WTC11 (cell line): ENCODE measurements at regions not wholly inside any gene's neighbourhood (a gene's known extent, or its start where the extent isn't known, plus 50 kb on each side); places are given as distances from the start of the nearest gene placed in this dataset.
"Not testable (repeated sequence)": the region's sequence is repeated elsewhere in the genome, so short reads cannot be mapped to it uniquely, and the experiment has no call there.

Experiments
- ATAC-seq: fragments of 200-7000 bp; cut with Tn5 transposase; 2 replicates; pipeline ENCODE4 v1.10.0; 2021; ENCODE audit warnings: mild to moderate bottlenecking, moderate library complexity
- CTCF ChIA-PET: fragments of 300-600 bp; sonication (Branson Sonifier 250); formaldehyde crosslinking; loops from one replicate; lab custom pipeline; 2021; ENCODE audit warnings: antibody characterized with exemption; lab: Charles Lee
- POLR2A ChIA-PET: fragments of 350-600 bp; sonication (Branson Sonifier 250); formaldehyde crosslinking; loops from one replicate; lab custom pipeline; 2021; ENCODE audit warnings: antibody characterized with exemption; lab: Charles Lee
- DNase-seq: peaks from one replicate; pipeline ENCODE4 v3.0.0; 2021; ENCODE audit warnings: low spot score
- H3K27ac Mint-ChIP-seq: 2 replicates; pipeline ENCODE4 v1.8.0; 2021; ENCODE audit warnings: mixed read lengths
- H3K27me3 Mint-ChIP-seq: 2 replicates; pipeline ENCODE4 v1.8.0; 2021; ENCODE audit warnings: low read depth, mild to moderate bottlenecking, moderate library complexity, mixed read lengths
- H3K36me3 Mint-ChIP-seq: 2 replicates; pipeline ENCODE4 v1.8.0; 2021; ENCODE audit warnings: mixed read lengths
- H3K4me1 Mint-ChIP-seq: 2 replicates; pipeline ENCODE4 v1.8.0; 2022; ENCODE audit warnings: mixed read lengths
- H3K4me3 Mint-ChIP-seq: 2 replicates; pipeline ENCODE4 v1.8.0; 2021; ENCODE audit warnings: mild to moderate bottlenecking, moderate library complexity, mixed read lengths
- H3K9me3 Mint-ChIP-seq: 2 replicates; pipeline ENCODE4 v1.8.0; 2021; ENCODE audit warnings: mixed read lengths
- E2F1 ChIP-seq: sonication (generic); formaldehyde crosslinking; IDR thresholded peaks from 2 replicates; pipeline ENCODE4 v1.8.0; 2022; ENCODE audit warnings: mild to moderate bottlenecking, missing genetic modification reagents
- EMX1 ChIP-seq: fragments of 250-450 bp; sonication (Bioruptor Pico); IDR thresholded peaks from 2 replicates; pipeline ENCODE4 v1.8.0; 2021; ENCODE audit warnings: mild to moderate bottlenecking
- IRF2 ChIP-seq: sonication (generic); formaldehyde crosslinking; IDR thresholded peaks from 2 replicates; pipeline ENCODE4 v1.8.0; 2022; ENCODE audit warnings: low read depth, missing genetic modification reagents, borderline replicate concordance
- JAZF1 ChIP-seq: fragments of 250-450 bp; sonication (Bioruptor Pico); IDR thresholded peaks from 2 replicates; pipeline ENCODE4 v1.9.0; 2021; ENCODE audit warnings: moderate library complexity, mild to moderate bottlenecking, inconsistent platforms
- NFATC4 ChIP-seq: fragments of 250-450 bp; sonication (Bioruptor Pico); IDR thresholded peaks from 2 replicates; pipeline ENCODE4 v1.9.0; 2021; ENCODE audit warnings: mild to moderate bottlenecking
- NFYB ChIP-seq: sonication (generic); formaldehyde crosslinking; conservative IDR thresholded peaks from 2 replicates; pipeline ENCODE4 v1.8.0; 2022; ENCODE audit warnings: low read depth, missing genetic modification reagents
- NR1H2 ChIP-seq: sonication (generic); formaldehyde crosslinking; IDR thresholded peaks from 2 replicates; pipeline ENCODE4 v1.9.0; 2021; ENCODE audit warnings: mild to moderate bottlenecking, moderate library complexity, missing genetic modification reagents
- NR3C1 ChIP-seq: sonication (generic); formaldehyde crosslinking; conservative IDR thresholded peaks from 2 replicates; pipeline ENCODE4 v1.8.1; 2023; ENCODE audit warnings: low read depth, mild to moderate bottlenecking, missing genetic modification reagents
- TCF7 ChIP-seq: sonication (generic); formaldehyde crosslinking; IDR thresholded peaks from 2 replicates; pipeline ENCODE4 v1.8.0; 2022; ENCODE audit warnings: mild to moderate bottlenecking, low read depth, missing genetic modification reagents, moderate library complexity
- ZMAT4 ChIP-seq: fragments of 250-450 bp; sonication (Bioruptor Pico); IDR thresholded peaks from 2 replicates; pipeline ENCODE4 v1.9.0; 2021; ENCODE audit warnings: mild to moderate bottlenecking
- ZNF219 ChIP-seq: sonication (generic); formaldehyde crosslinking; IDR thresholded peaks from 2 replicates; pipeline ENCODE4 v1.8.0; 2023; ENCODE audit warnings: missing genetic modification reagents, mild to moderate bottlenecking, borderline replicate concordance
- ZNF317 ChIP-seq: sonication (generic); formaldehyde crosslinking; IDR thresholded peaks from 2 replicates; pipeline ENCODE4 v1.8.1; 2023; ENCODE audit warnings: low read depth, mild to moderate bottlenecking, moderate library complexity, missing genetic modification reagents, borderline replicate concordance
- ZNF416 ChIP-seq: fragments of 250-450 bp; sonication (Bioruptor Pico); IDR thresholded peaks from 2 replicates; pipeline ENCODE4 v1.9.0; 2021; ENCODE audit warnings: mild to moderate bottlenecking, inconsistent platforms
- ZNF532 ChIP-seq: fragments of 250-450 bp; sonication (Bioruptor Pico); IDR thresholded peaks from 2 replicates; pipeline ENCODE4 v1.9.0; 2021; ENCODE audit warnings: mild to moderate bottlenecking, borderline replicate concordance
- ZNF671 ChIP-seq: fragments of 250-450 bp; sonication (Bioruptor Pico); IDR thresholded peaks from 2 replicates; pipeline ENCODE4 v1.8.0; 2021; ENCODE audit warnings: mild to moderate bottlenecking
- TF ChIP-seq, protein P1 (sequence below): fragments of 250-450 bp; sonication (Bioruptor Pico); IDR thresholded peaks from 2 replicates; pipeline ENCODE4 v1.9.0; 2021; ENCODE audit warnings: mild to moderate bottlenecking
- TF ChIP-seq, protein P2 (sequence below): fragments of 250-450 bp; sonication (Bioruptor Pico); conservative IDR thresholded peaks from 2 replicates; pipeline ENCODE4 v1.9.0; 2021; ENCODE audit warnings: mild to moderate bottlenecking
- TF ChIP-seq, protein P3 (sequence below): sonication (generic); formaldehyde crosslinking; IDR thresholded peaks from 2 replicates; pipeline ENCODE4 v1.8.1; 2022; ENCODE audit warnings: mild to moderate bottlenecking, missing genetic modification reagents, moderate library complexity, borderline replicate concordance

- TF ChIP-seq, protein P1, sequence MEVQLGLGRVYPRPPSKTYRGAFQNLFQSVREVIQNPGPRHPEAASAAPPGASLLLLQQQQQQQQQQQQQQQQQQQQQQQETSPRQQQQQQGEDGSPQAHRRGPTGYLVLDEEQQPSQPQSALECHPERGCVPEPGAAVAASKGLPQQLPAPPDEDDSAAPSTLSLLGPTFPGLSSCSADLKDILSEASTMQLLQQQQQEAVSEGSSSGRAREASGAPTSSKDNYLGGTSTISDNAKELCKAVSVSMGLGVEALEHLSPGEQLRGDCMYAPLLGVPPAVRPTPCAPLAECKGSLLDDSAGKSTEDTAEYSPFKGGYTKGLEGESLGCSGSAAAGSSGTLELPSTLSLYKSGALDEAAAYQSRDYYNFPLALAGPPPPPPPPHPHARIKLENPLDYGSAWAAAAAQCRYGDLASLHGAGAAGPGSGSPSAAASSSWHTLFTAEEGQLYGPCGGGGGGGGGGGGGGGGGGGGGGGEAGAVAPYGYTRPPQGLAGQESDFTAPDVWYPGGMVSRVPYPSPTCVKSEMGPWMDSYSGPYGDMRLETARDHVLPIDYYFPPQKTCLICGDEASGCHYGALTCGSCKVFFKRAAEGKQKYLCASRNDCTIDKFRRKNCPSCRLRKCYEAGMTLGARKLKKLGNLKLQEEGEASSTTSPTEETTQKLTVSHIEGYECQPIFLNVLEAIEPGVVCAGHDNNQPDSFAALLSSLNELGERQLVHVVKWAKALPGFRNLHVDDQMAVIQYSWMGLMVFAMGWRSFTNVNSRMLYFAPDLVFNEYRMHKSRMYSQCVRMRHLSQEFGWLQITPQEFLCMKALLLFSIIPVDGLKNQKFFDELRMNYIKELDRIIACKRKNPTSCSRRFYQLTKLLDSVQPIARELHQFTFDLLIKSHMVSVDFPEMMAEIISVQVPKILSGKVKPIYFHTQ (CRISPR knock-in tag): no peak
- TF ChIP-seq EMX1 (CRISPR knock-in tag) (no peak), E2F1 (CRISPR knock-in tag) (no peak), ZNF317 (CRISPR knock-in tag) (no peak), JAZF1 (CRISPR knock-in tag) (no peak), ZMAT4 (CRISPR knock-in tag) (no peak), NR3C1 (no peak), NFYB (no peak), ZNF416 (CRISPR knock-in tag) (no peak), NFATC4 (CRISPR knock-in tag) (no peak), NR1H2 (CRISPR knock-in tag) (no peak), TCF7 (CRISPR knock-in tag) (no peak), ZNF219 (CRISPR knock-in tag) (no peak), ZNF532 (CRISPR knock-in tag) (no peak), IRF2 (CRISPR knock-in tag) (no peak), ZNF671 (CRISPR knock-in tag) (no peak)
- TF ChIP-seq, protein P2, sequence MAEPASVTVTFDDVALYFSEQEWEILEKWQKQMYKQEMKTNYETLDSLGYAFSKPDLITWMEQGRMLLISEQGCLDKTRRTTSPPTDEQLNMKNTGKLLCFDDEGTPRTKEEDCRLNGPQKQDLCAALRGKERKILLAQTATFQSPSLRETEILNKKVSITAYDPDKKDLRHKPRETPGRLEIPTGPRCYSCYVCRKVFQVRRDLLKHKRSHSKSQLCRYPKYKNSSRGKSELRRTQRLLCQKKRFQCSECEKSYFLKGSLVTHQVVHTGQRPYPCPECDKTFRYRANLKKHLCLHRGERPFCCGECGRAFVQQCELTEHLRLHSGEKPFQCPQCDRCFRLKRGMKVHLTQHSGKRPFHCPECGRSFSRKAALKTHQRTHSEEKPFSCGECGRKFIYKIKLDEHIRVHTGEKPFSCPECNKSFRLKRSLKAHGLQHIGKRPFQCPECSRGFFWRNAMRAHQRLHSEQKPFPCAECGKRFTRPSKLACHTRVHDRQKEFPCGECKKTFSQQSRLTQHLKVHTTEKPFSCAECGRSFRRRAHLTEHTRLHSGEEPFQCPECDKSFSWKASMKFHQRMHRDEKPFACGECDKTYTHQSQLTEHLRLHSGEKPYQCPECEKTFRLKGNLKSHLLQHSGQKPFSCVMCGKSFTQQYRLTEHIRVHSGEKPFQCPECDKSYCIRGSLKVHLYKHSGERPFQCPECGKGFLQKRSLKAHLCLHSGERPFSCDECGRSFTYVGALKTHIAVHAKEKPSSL (CRISPR knock-in tag): no peak
- TF ChIP-seq, protein P3, sequence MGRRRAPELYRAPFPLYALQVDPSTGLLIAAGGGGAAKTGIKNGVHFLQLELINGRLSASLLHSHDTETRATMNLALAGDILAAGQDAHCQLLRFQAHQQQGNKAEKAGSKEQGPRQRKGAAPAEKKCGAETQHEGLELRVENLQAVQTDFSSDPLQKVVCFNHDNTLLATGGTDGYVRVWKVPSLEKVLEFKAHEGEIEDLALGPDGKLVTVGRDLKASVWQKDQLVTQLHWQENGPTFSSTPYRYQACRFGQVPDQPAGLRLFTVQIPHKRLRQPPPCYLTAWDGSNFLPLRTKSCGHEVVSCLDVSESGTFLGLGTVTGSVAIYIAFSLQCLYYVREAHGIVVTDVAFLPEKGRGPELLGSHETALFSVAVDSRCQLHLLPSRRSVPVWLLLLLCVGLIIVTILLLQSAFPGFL (CRISPR knock-in tag): no peak
- Mint-ChIP-seq H3K4me1 (no peaks in the 10 kb centered on the region), H3K27ac (no peak overlapping the region), H3K4me3 (no peak overlapping the region), H3K9me3 (peaks cover 25% of the 10 kb centered on the region), H3K27me3 (no peaks in the 10 kb centered on the region), H3K36me3 (peaks cover 16% of the 10 kb centered on the region)
- ChIA-PET POLR2A (no interaction called here), CTCF (no interaction called here)
- no peak for DNase-seq
- no peak for ATAC-seq
Observed at GRCh38 chr4:19205853-19206252, 1045.9 kb upstream of the SLIT2 start.

GRCh38 chr4:19197838-19198237, 1053.9 kb upstream of the SLIT2 start:
- POLR2A ChIA-PET, CTCF ChIA-PET: not testable (repeated sequence)

More at GRCh38 chr4:19197838-19198237, 1053.9 kb upstream of the SLIT2 start:
- not testable (repeated sequence) for DNase-seq, ATAC-seq, H3K27me3 Mint-ChIP-seq, H3K4me3 Mint-ChIP-seq
- peaks cover 20% of the 10 kb centered on the region for H3K36me3 Mint-ChIP-seq
- peaks cover 51% of the 10 kb centered on the region for H3K4me1 Mint-ChIP-seq
- peaks cover 16% of the 10 kb centered on the region for H3K9me3 Mint-ChIP-seq
- H3K27ac Mint-ChIP-seq: peak overlapping the region; percentile 45; the same call in 1 of the 2 replicates
